GM23338 (cell line): ENCODE measurements at regions not wholly inside any gene's neighbourhood (a gene's known extent, or its start where the extent isn't known, plus 50 kb on each side); places are given as distances from the start of the nearest gene placed in this dataset.

ENCODE experiments used
- ATAC-seq: fragments of 200-7000 bp; cut with Tn5 transposase; 3 replicates; pipeline ENCODE4 v1.9.1; 2020
- DNase-seq: peaks from one replicate; pipeline ENCODE4 v3.0.0-alpha.2; 2015; ENCODE audit warnings: low spot score
- H2AFZ ChIP-seq: fragments of 200-600 bp; sonication (generic); 2 replicates; pipeline ENCODE4 v1.8.0; 2016; ENCODE audit warnings: antibody characterized with exemption, mild to moderate bottlenecking, moderate library complexity
- H3F3A ChIP-seq: fragments of 200-600 bp; sonication (generic); replicated peaks from 2 replicates; pipeline ENCODE4 v1.8.0; 2017; ENCODE audit warnings: antibody characterized with exemption, mixed run types, low read depth
- H3K27ac ChIP-seq: fragments of 200-600 bp; sonication (generic); 2 replicates; pipeline ENCODE4 v1.6.1; 2016; ENCODE audit warnings: low read depth
- H3K27me3 ChIP-seq: fragments of 200-600 bp; sonication (generic); 2 replicates; pipeline ENCODE4 v1.8.0; 2016; ENCODE audit warnings: mild to moderate bottlenecking, mixed run types, moderate library complexity; ENCODE audit not compliant: insufficient read depth
- H3K36me3 ChIP-seq: fragments of 200-600 bp; sonication (generic); 2 replicates; pipeline ENCODE4 v1.8.0; 2016; ENCODE audit warnings: mild to moderate bottlenecking; ENCODE audit not compliant: insufficient read depth
- H3K4me1 ChIP-seq: fragments of 200-600 bp; sonication (generic); 2 replicates; pipeline ENCODE4 v1.8.0; 2016; ENCODE audit warnings: mild to moderate bottlenecking, moderate library complexity; ENCODE audit not compliant: insufficient read depth
- H3K4me2 ChIP-seq: fragments of 200-600 bp; sonication (generic); 2 replicates; pipeline ENCODE4 v1.7.1; 2017; ENCODE audit warnings: mixed run types
- H3K4me3 ChIP-seq: fragments of 200-600 bp; sonication (generic); 2 replicates; pipeline ENCODE4 v1.6.1; 2016; ENCODE audit warnings: mixed run types
- H3K79me2 ChIP-seq: fragments of 200-600 bp; sonication (generic); replicated peaks from 2 replicates; pipeline ENCODE4 v1.8.0; 2017; ENCODE audit warnings: mild to moderate bottlenecking; ENCODE audit not compliant: insufficient read depth
- H3K9me2 ChIP-seq: fragments of 200-600 bp; sonication (generic); 2 replicates; pipeline ENCODE4 v1.8.0; 2017; ENCODE audit not compliant: insufficient read depth
- H4K20me1 ChIP-seq: fragments of 200-600 bp; sonication (generic); replicated peaks from 2 replicates; pipeline ENCODE4 v1.8.0; 2017; ENCODE audit warnings: mild to moderate bottlenecking; ENCODE audit not compliant: insufficient read depth
- H3K27ac Mint-ChIP-seq: 2 replicates; pipeline ENCODE4 v1.8.0; 2020; ENCODE audit warnings: inconsistent platforms, mild to moderate bottlenecking, moderate library complexity, mixed read lengths
- H3K27me3 Mint-ChIP-seq: 3 replicates; pipeline ENCODE4 v1.8.0; 2022; ENCODE audit warnings: low read depth, mild to moderate bottlenecking, moderate library complexity, mixed read lengths, inconsistent platforms; ENCODE audit not compliant: insufficient read depth, poor library complexity
- H3K36me3 Mint-ChIP-seq: 3 replicates; pipeline ENCODE4 v1.8.0; 2021; ENCODE audit warnings: low read depth, mild to moderate bottlenecking, inconsistent platforms, moderate library complexity, mixed read lengths
- H3K4me1 Mint-ChIP-seq: 3 replicates; pipeline ENCODE4 v1.8.0; 2020; ENCODE audit warnings: mild to moderate bottlenecking, inconsistent platforms, mixed read lengths
- H3K4me3 Mint-ChIP-seq: 3 replicates; pipeline ENCODE4 v1.8.0; 2021; ENCODE audit warnings: moderate library complexity, mild to moderate bottlenecking, inconsistent platforms, mixed read lengths
- H3K9me3 Mint-ChIP-seq: 3 replicates; pipeline ENCODE4 v1.8.0; 2020; ENCODE audit warnings: moderate library complexity, mild to moderate bottlenecking, inconsistent platforms, mixed read lengths
- CREB1 ChIP-seq: fragments of 250-450 bp; sonication (Bioruptor Pico); IDR thresholded peaks from 2 replicates; pipeline ENCODE4 v1.5.0; 2020; ENCODE audit warnings: low read depth, mild to moderate bottlenecking, moderate library complexity
- ETS1 ChIP-seq: IDR thresholded peaks from 2 replicates; pipeline ENCODE4 v1.6.1; 2016; ENCODE audit warnings: antibody characterized with exemption
- EZH2 ChIP-seq: fragments of 200-600 bp; sonication (generic); IDR thresholded peaks from one replicate; pipeline ENCODE4 v1.8.0; 2017; ENCODE audit warnings: antibody characterized with exemption, mild to moderate bottlenecking, low read depth; ENCODE audit not compliant: unreplicated experiment
- EZH2phosphoT487 ChIP-seq: fragments of 200-600 bp; sonication (generic); IDR thresholded peaks from one replicate; pipeline ENCODE4 v1.8.1; 2018; ENCODE audit warnings: antibody characterized with exemption; ENCODE audit not compliant: unreplicated experiment
- JUNB ChIP-seq: IDR thresholded peaks from one replicate; pipeline ENCODE4 v1.6.1; 2016; ENCODE audit warnings: antibody characterized with exemption; ENCODE audit not compliant: unreplicated experiment
- NANOG ChIP-seq: IDR thresholded peaks from 2 replicates; pipeline ENCODE4 v1.6.1; 2016; ENCODE audit warnings: antibody characterized with exemption, borderline replicate concordance
- POLR2AphosphoS5 ChIP-seq: IDR thresholded peaks from 2 replicates; pipeline ENCODE4 v1.6.1; 2016; ENCODE audit warnings: antibody characterized with exemption, low read depth
- STAT1 ChIP-seq: IDR thresholded peaks from one replicate; pipeline ENCODE4 v1.6.1; 2016; ENCODE audit warnings: antibody characterized with exemption; ENCODE audit not compliant: unreplicated experiment
- ZNF114 ChIP-seq: fragments of 250-450 bp; sonication (Bioruptor Pico); IDR thresholded peaks from 2 replicates; pipeline ENCODE4 v1.5.0; 2020; ENCODE audit warnings: mild to moderate bottlenecking, moderate library complexity
- ZNF331 ChIP-seq: fragments of 250-450 bp; sonication (Bioruptor Pico); IDR thresholded peaks from 2 replicates; pipeline ENCODE4 v1.5.0; 2020; ENCODE audit warnings: low read depth, mild to moderate bottlenecking, moderate library complexity
- ZNF462 ChIP-seq: fragments of 250-450 bp; sonication (Bioruptor Pico); IDR thresholded peaks from 2 replicates; pipeline ENCODE4 v1.5.0; 2020; ENCODE audit warnings: mild to moderate bottlenecking, moderate library complexity
- TF ChIP-seq, protein P1 (sequence below): IDR thresholded peaks from one replicate; pipeline ENCODE4 v1.6.1; 2018; ENCODE audit warnings: antibody characterized with exemption; ENCODE audit not compliant: unreplicated experiment
- TF ChIP-seq, protein P2 (sequence below), 2 experiments: fragments of 200-600 bp in 1 of 2; sonication (generic) in 1 of 2; conservative IDR thresholded peaks; 2 replicates each; pipeline versions ENCODE4 v1.5.1 to v1.6.1; 2016 to 2017; ENCODE audit warnings: antibody characterized with exemption in 2 of 2, low read depth in 2 of 2, mild to moderate bottlenecking in 2 of 2, moderate library complexity in 1 of 2

- ATAC-seq (no peak), DNase-seq (no peak)
- Histone ChIP-seq H3K27ac (no peak overlapping the region), H3F3A (no peaks in the 10 kb centered on the region), H2AFZ (no peak overlapping the region), H3K36me3 (no peaks in the 10 kb centered on the region), H3K4me2 (no peak overlapping the region), H3K9me2 (no peaks in the 10 kb centered on the region), H3K4me3 (no peak overlapping the region), H3K27me3 (no peaks in the 10 kb centered on the region), H4K20me1 (no peaks in the 10 kb centered on the region), H3K4me1 (no peaks in the 10 kb centered on the region), H3K79me2 (no peaks in the 10 kb centered on the region)
- Mint-ChIP-seq H3K4me1 (peaks cover 23% of the 10 kb centered on the region), H3K27ac (no peak overlapping the region), H3K36me3 (no peaks in the 10 kb centered on the region; the same call in 2 of the 3 replicates), H3K9me3 (no peaks in the 10 kb centered on the region; the same call in 2 of the 3 replicates), H3K4me3 (no peak overlapping the region), H3K27me3 (peaks cover 4% of the 10 kb centered on the region)
- TF ChIP-seq JUNB: no peak
- no peak for TF ChIP-seq EZH2
- TF ChIP-seq ZNF462 (CRISPR knock-in tag): no peak
- no peak for TF ChIP-seq ETS1
- TF ChIP-seq, protein P1, sequence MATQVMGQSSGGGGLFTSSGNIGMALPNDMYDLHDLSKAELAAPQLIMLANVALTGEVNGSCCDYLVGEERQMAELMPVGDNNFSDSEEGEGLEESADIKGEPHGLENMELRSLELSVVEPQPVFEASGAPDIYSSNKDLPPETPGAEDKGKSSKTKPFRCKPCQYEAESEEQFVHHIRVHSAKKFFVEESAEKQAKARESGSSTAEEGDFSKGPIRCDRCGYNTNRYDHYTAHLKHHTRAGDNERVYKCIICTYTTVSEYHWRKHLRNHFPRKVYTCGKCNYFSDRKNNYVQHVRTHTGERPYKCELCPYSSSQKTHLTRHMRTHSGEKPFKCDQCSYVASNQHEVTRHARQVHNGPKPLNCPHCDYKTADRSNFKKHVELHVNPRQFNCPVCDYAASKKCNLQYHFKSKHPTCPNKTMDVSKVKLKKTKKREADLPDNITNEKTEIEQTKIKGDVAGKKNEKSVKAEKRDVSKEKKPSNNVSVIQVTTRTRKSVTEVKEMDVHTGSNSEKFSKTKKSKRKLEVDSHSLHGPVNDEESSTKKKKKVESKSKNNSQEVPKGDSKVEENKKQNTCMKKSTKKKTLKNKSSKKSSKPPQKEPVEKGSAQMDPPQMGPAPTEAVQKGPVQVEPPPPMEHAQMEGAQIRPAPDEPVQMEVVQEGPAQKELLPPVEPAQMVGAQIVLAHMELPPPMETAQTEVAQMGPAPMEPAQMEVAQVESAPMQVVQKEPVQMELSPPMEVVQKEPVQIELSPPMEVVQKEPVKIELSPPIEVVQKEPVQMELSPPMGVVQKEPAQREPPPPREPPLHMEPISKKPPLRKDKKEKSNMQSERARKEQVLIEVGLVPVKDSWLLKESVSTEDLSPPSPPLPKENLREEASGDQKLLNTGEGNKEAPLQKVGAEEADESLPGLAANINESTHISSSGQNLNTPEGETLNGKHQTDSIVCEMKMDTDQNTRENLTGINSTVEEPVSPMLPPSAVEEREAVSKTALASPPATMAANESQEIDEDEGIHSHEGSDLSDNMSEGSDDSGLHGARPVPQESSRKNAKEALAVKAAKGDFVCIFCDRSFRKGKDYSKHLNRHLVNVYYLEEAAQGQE: no peak
- TF ChIP-seq, protein P2, sequence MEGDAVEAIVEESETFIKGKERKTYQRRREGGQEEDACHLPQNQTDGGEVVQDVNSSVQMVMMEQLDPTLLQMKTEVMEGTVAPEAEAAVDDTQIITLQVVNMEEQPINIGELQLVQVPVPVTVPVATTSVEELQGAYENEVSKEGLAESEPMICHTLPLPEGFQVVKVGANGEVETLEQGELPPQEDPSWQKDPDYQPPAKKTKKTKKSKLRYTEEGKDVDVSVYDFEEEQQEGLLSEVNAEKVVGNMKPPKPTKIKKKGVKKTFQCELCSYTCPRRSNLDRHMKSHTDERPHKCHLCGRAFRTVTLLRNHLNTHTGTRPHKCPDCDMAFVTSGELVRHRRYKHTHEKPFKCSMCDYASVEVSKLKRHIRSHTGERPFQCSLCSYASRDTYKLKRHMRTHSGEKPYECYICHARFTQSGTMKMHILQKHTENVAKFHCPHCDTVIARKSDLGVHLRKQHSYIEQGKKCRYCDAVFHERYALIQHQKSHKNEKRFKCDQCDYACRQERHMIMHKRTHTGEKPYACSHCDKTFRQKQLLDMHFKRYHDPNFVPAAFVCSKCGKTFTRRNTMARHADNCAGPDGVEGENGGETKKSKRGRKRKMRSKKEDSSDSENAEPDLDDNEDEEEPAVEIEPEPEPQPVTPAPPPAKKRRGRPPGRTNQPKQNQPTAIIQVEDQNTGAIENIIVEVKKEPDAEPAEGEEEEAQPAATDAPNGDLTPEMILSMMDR (conservative IDR thresholded peaks at IDR 0.05; ENCODE audit: low read depth in 2 of 2): no peak
- no peak for TF ChIP-seq STAT1
- no peak for TF ChIP-seq ZNF114 (CRISPR knock-in tag)
- TF ChIP-seq NANOG: no peak
- no peak for TF ChIP-seq ZNF331 (CRISPR knock-in tag)
- TF ChIP-seq CREB1 (CRISPR knock-in tag): no peak
- TF ChIP-seq POLR2AphosphoS5: no peak
- no peak for TF ChIP-seq EZH2phosphoT487
Observed at GRCh38 chr10:71080381-71081228, 131.8 kb upstream of the UNC5B start.
